Upper lobe of left lung (tissue), 4 donors: ENCODE measurements at regions not wholly inside any gene's neighbourhood (a gene's known extent, or its start where the extent isn't known, plus 50 kb on each side); places are given as distances from the start of the nearest gene placed in this dataset.

Experiments
- CTCF ChIP-seq, 6 experiments: fragments of 450-650 bp in 4 of 6; fragments of 200-600 bp in 2 of 6; sonication (generic) in 2 of 6; IDR thresholded peaks; one replicate each; pipeline ENCODE4 v1.5.1; 2016 to 2019; ENCODE audit warnings: antibody characterized with exemption in 6 of 6
- POLR2A ChIP-seq, 4 donors: fragments of 450-650 bp; IDR thresholded peaks; one replicate each; pipeline ENCODE4 v1.5.1; 2016 to 2017; ENCODE audit warnings: antibody characterized with exemption in 4 of 4, mild to moderate bottlenecking in 2 of 4

- no peak for TF ChIP-seq CTCF (IDR thresholded peaks at IDR 0.05)
- TF ChIP-seq POLR2A (IDR thresholded peaks at IDR 0.05): no peak
Measured at GRCh38 chr21:16667395-16667794, 845.4 kb upstream of the CXADR start.
